GM23338 (cell line): ENCODE measurements at regions not wholly inside any gene's neighbourhood (a gene's known extent, or its start where the extent isn't known, plus 50 kb on each side); places are given as distances from the start of the nearest gene placed in this dataset.

Experiments
- ATAC-seq: fragments of 200-7000 bp; cut with Tn5 transposase; 3 replicates; pipeline ENCODE4 v1.9.1; 2020
- DNase-seq: peaks from one replicate; pipeline ENCODE4 v3.0.0-alpha.2; 2015; ENCODE audit warnings: low spot score
- H2AFZ ChIP-seq: fragments of 200-600 bp; sonication (generic); 2 replicates; pipeline ENCODE4 v1.8.0; 2016; ENCODE audit warnings: antibody characterized with exemption, mild to moderate bottlenecking, moderate library complexity
- H3F3A ChIP-seq: fragments of 200-600 bp; sonication (generic); replicated peaks from 2 replicates; pipeline ENCODE4 v1.8.0; 2017; ENCODE audit warnings: antibody characterized with exemption, mixed run types, low read depth
- H3K27ac ChIP-seq: fragments of 200-600 bp; sonication (generic); 2 replicates; pipeline ENCODE4 v1.6.1; 2016; ENCODE audit warnings: low read depth
- H3K27me3 ChIP-seq: fragments of 200-600 bp; sonication (generic); 2 replicates; pipeline ENCODE4 v1.8.0; 2016; ENCODE audit warnings: mild to moderate bottlenecking, mixed run types, moderate library complexity; ENCODE audit not compliant: insufficient read depth
- H3K36me3 ChIP-seq: fragments of 200-600 bp; sonication (generic); 2 replicates; pipeline ENCODE4 v1.8.0; 2016; ENCODE audit warnings: mild to moderate bottlenecking; ENCODE audit not compliant: insufficient read depth
- H3K4me1 ChIP-seq: fragments of 200-600 bp; sonication (generic); 2 replicates; pipeline ENCODE4 v1.8.0; 2016; ENCODE audit warnings: mild to moderate bottlenecking, moderate library complexity; ENCODE audit not compliant: insufficient read depth
- H3K4me2 ChIP-seq: fragments of 200-600 bp; sonication (generic); 2 replicates; pipeline ENCODE4 v1.7.1; 2017; ENCODE audit warnings: mixed run types
- H3K4me3 ChIP-seq: fragments of 200-600 bp; sonication (generic); 2 replicates; pipeline ENCODE4 v1.6.1; 2016; ENCODE audit warnings: mixed run types
- H3K79me2 ChIP-seq: fragments of 200-600 bp; sonication (generic); replicated peaks from 2 replicates; pipeline ENCODE4 v1.8.0; 2017; ENCODE audit warnings: mild to moderate bottlenecking; ENCODE audit not compliant: insufficient read depth
- H3K9me2 ChIP-seq: fragments of 200-600 bp; sonication (generic); 2 replicates; pipeline ENCODE4 v1.8.0; 2017; ENCODE audit not compliant: insufficient read depth
- H4K20me1 ChIP-seq: fragments of 200-600 bp; sonication (generic); replicated peaks from 2 replicates; pipeline ENCODE4 v1.8.0; 2017; ENCODE audit warnings: mild to moderate bottlenecking; ENCODE audit not compliant: insufficient read depth
- H3K27ac Mint-ChIP-seq: 2 replicates; pipeline ENCODE4 v1.8.0; 2020; ENCODE audit warnings: inconsistent platforms, mild to moderate bottlenecking, moderate library complexity, mixed read lengths
- H3K27me3 Mint-ChIP-seq: 3 replicates; pipeline ENCODE4 v1.8.0; 2022; ENCODE audit warnings: low read depth, mild to moderate bottlenecking, moderate library complexity, mixed read lengths, inconsistent platforms; ENCODE audit not compliant: insufficient read depth, poor library complexity
- H3K36me3 Mint-ChIP-seq: 3 replicates; pipeline ENCODE4 v1.8.0; 2021; ENCODE audit warnings: low read depth, mild to moderate bottlenecking, inconsistent platforms, moderate library complexity, mixed read lengths
- H3K4me1 Mint-ChIP-seq: 3 replicates; pipeline ENCODE4 v1.8.0; 2020; ENCODE audit warnings: mild to moderate bottlenecking, inconsistent platforms, mixed read lengths
- H3K4me3 Mint-ChIP-seq: 3 replicates; pipeline ENCODE4 v1.8.0; 2021; ENCODE audit warnings: moderate library complexity, mild to moderate bottlenecking, inconsistent platforms, mixed read lengths
- H3K9me3 Mint-ChIP-seq: 3 replicates; pipeline ENCODE4 v1.8.0; 2020; ENCODE audit warnings: moderate library complexity, mild to moderate bottlenecking, inconsistent platforms, mixed read lengths
- EZH2phosphoT487 ChIP-seq: fragments of 200-600 bp; sonication (generic); IDR thresholded peaks from one replicate; pipeline ENCODE4 v1.8.1; 2018; ENCODE audit warnings: antibody characterized with exemption; ENCODE audit not compliant: unreplicated experiment
- JUNB ChIP-seq: IDR thresholded peaks from one replicate; pipeline ENCODE4 v1.6.1; 2016; ENCODE audit warnings: antibody characterized with exemption; ENCODE audit not compliant: unreplicated experiment
- REST ChIP-seq: IDR thresholded peaks from one replicate; pipeline ENCODE4 v1.6.1; 2018; ENCODE audit warnings: antibody characterized with exemption; ENCODE audit not compliant: unreplicated experiment
- STAT1 ChIP-seq: IDR thresholded peaks from one replicate; pipeline ENCODE4 v1.6.1; 2016; ENCODE audit warnings: antibody characterized with exemption; ENCODE audit not compliant: unreplicated experiment
- ZNF462 ChIP-seq: fragments of 250-450 bp; sonication (Bioruptor Pico); IDR thresholded peaks from 2 replicates; pipeline ENCODE4 v1.5.0; 2020; ENCODE audit warnings: mild to moderate bottlenecking, moderate library complexity

- H3K4me3 Mint-ChIP-seq = no peak overlapping the region
- Histone ChIP-seq H3K36me3 (no peaks in the 10 kb centered on the region; the same call in 1 of the 2 replicates), H3K4me3 (no peak overlapping the region), H3K79me2 (no peaks in the 10 kb centered on the region), H2AFZ (no peak overlapping the region), H3K27me3 (no peaks in the 10 kb centered on the region), H3K9me2 (no peaks in the 10 kb centered on the region), H3K4me2 (no peak overlapping the region), H4K20me1 (no peaks in the 10 kb centered on the region), H3K4me1 (no peaks in the 10 kb centered on the region), H3K27ac (no peak overlapping the region), H3F3A (no peaks in the 10 kb centered on the region)
- ATAC-seq (no peak), DNase-seq (no peak)
- H3K9me3 Mint-ChIP-seq = peaks cover 38% of the 10 kb centered on the region
- H3K4me1 Mint-ChIP-seq = no peaks in the 10 kb centered on the region
- TF ChIP-seq REST (no peak), EZH2phosphoT487 (no peak), STAT1 (no peak), ZNF462 (CRISPR knock-in tag) (no peak), JUNB (no peak)
- H3K27me3 Mint-ChIP-seq = peaks cover 4% of the 10 kb centered on the region
- H3K36me3 Mint-ChIP-seq = peaks cover 17% of the 10 kb centered on the region; the same call in 2 of the 3 replicates
- H3K27ac Mint-ChIP-seq = no peak overlapping the region
These were observed 130.4 kb downstream of the GAS1 start for GRCh38 chr9:86816868-86817267.
